GM12873 (cell line): ENCODE measurements at regions not wholly inside any gene's neighbourhood (a gene's known extent, or its start where the extent isn't known, plus 50 kb on each side); places are given as distances from the start of the nearest gene placed in this dataset.

Experiments used
- CTCF ChIP-seq: IDR thresholded peaks from 2 replicates; pipeline ENCODE4 v1.5.1; 2012; ENCODE audit warnings: low read depth, mild to moderate bottlenecking, moderate library complexity, low read length, control low read depth; ENCODE audit not compliant: insufficient read depth; ENCODE audit errors: missing control alignments

DNA sequence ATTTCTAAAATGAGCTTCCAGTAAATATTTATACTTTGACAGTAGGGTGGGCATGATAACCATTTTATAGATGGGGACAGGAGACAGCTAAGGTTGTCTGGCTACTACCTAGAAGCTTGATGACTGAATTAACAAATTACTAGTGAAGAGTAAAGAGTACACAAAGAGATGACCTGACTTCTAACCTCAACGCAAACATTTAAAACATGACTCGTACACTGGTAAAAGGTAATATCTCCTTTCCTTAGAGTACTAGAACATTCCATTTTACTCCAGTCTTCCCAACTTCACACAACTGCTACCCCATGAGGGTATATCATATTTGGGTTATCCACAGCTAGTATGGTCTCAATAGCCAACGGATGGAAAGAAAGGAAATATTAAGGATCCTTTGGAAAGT lies 258.9 kb downstream of the FOXO1 start:
- no peak for TF ChIP-seq CTCF

DNA sequence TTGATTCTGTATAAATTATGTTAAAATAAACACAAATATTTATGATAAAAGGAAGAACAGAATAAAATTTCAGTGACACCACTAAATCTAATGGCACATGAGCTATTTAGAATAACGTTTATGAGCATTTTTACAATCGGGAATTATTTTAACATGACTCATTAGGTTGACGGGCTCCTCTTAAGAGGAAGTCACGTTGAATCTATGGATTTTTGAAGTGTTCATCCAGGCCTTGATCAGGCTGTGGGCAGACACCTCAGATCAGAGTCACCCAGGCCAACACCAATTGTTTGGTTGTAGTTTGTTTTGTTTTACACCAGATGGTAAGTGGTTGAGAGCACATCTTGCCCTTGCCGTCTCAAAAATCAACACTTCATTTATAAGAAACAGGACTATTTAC lies 257.8 kb downstream of the FOXO1 start:
- no peak for TF ChIP-seq CTCF

GRCh38 chr13:40409278-40409677 lies 257.2 kb downstream of the FOXO1 start:
- no peak for TF ChIP-seq CTCF

DNA sequence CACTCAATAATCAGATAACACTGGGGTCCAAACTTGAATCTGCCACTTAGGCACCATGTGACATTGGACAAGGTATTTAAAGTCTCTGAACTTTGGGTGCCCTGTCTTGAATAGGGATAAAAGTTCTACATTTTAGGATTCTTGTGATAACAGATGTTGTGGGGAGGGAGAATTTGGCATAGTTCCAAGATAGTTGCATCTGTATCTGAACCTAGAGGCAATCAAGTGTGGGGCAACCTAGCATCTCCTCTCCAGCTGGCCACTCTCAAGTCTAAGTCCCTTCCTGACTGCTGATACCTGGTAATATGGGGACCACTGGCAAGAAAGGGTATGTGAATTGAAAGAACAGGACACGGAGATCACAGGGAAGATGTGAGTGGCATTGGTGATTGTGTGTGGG lies 256.1 kb downstream of the FOXO1 start:
- TF ChIP-seq CTCF: no peak

GRCh38 chr13:40420160-40420740 lies 246.2 kb downstream of the FOXO1 start:
- no peak for TF ChIP-seq CTCF

GRCh38 chr13:40422588-40423235 lies 243.7 kb downstream of the FOXO1 start:
- no peak for TF ChIP-seq CTCF

DNA sequence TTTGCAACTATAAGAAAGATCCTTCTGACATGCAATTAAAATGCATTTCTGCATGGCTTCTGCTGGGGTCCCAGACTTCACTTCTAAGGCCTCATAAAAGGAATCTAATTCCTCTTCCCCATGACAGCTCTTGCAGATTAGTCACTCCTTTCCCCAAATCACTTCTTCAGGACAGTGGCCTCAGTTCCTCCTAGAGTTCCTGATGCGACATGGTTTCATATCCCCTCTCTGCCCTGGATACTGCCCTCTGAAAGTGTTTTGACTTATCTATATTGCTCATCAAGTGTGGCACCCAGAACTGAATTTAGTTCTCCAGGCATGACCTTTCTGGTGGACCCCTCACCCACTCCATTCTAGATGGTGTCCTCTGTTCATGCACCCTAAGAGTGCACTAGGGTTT lies 238.1 kb downstream of the FOXO1 start:
- TF ChIP-seq CTCF: no peak
